Stimulated activated CD8-positive, alpha-beta memory T cell treated with anti-CD3 and anti-CD28 coated beads, Interleukin-4, amount 100 ng/mL, for 48 hours (primary cell): ENCODE measurements at regions not wholly inside any gene's neighbourhood (a gene's known extent, or its start where the extent isn't known, plus 50 kb on each side); places are given as distances from the start of the nearest gene placed in this dataset.
"Not testable (repeated sequence)": the region's sequence is repeated elsewhere in the genome, so short reads cannot be mapped to it uniquely, and the experiment has no call there.

Experiments
- DNase-seq: peaks from one replicate; pipeline ENCODE4 v3.0.0-alpha.2; 2020

- no peak for DNase-seq
These were observed 841.8 kb upstream of the TENM4 start for GRCh38 chr11:80282643-80283042.

DNA sequence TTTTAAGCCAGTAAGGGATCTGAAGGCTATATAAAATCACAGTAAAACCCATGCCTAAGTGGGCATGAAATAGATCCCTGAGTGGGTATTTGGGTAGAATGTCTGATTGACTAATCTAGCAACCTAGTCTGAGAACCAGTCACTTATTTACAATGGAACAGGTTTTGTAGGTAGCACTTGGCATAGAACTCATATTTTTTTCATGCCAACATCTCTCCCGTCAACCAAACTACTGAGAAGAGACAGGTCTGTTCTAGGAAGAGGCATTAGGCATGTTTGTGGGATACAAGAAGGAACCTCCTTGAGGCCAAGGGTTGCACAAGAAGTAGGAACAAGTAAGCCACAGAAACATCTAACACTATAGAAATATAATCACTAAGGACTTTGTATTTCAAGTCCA is 840.4 kb upstream of the TENM4 start:
- DNase-seq, result no peak

DNA sequence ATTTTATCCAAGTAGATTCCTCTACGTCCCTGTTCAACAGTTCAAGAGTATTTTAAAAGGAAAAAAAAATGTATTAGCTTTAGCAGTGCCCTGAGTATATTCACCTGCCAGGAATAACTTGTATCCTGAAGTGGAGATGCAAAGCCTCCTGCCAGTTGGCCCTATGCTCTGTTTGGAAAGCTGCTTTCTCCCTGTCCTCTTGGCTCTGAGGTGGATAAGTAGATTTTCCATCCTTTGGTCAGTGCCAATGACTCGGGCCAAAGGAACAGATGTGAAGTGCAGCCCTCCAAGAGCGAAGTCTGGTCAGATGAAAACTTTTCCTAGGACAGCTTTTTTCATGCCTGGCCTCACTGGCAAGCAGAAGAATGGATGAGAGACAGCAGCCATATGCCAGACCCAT is 839.9 kb upstream of the TENM4 start:
- no peak for DNase-seq

- DNase-seq, result no peak
These were observed 820.9 kb upstream of the TENM4 start for GRCh38 chr11:80261776-80262175.

- not testable (repeated sequence) for DNase-seq
These were observed 816.6 kb upstream of the TENM4 start for GRCh38 chr11:80257319-80258015.

- DNase-seq, result no peak
These were observed 814.2 kb upstream of the TENM4 start for GRCh38 chr11:80255021-80255420.

DNA sequence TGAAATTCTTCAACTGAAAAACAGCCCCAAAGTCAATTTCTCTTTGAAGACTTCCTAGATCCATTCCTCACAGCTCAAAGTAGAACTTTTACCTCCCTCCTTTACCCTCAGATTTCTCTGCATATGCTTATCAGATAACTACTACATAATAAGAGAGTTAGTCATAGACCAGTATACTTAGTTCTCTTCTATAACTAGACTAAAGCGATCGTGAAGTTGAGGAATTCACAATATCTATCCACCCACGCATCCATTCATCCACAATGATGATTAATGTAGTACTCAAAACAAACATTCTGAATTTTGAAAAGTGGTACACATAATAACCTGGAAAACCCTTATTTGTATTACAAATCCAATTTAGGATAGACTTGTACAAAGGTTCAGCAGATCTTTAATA is 800.9 kb upstream of the TENM4 start:
- no peak for DNase-seq

DNA sequence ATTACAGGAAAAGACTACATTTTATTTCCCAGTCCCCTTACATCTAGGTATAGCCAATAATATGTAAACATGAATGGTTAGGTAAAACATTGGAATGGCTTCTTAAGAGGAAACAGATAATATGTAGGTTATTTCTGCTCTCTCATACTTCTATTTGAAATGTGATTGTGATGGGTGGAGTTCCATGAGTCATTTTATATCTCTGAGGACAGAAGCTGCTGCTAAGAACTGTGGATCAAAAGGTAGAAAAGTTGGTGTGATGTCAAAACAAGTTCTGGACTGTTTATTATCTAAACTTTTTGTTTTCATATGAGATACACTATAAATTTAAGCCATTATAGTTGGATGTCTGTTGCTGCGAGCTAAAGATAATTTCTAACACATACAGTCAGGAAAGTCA is 799.4 kb upstream of the TENM4 start:
- no peak for DNase-seq

GRCh38 chr11:80239217-80239616 is 798.4 kb upstream of the TENM4 start:
- DNase-seq, result no peak

DNA sequence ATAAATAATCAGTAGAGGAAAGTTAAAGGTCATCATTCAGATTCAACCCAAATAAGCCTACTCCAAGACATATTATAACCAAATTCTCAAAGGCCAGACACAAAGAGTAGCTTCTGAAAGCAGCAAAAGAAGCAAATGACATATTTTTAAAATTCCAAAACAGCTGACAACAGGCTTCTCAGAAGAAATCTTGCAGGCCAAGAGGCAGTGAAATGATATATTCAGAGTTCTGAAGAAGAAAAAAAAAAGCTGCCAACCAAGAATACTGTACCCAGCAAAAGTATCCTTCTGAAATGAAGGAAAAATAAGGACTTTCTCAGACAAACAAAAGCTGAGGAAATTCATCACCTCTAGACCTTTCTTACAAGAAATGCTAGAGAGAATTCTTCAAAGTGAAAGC is 787.1 kb upstream of the TENM4 start:
- DNase-seq, result no peak

DNA sequence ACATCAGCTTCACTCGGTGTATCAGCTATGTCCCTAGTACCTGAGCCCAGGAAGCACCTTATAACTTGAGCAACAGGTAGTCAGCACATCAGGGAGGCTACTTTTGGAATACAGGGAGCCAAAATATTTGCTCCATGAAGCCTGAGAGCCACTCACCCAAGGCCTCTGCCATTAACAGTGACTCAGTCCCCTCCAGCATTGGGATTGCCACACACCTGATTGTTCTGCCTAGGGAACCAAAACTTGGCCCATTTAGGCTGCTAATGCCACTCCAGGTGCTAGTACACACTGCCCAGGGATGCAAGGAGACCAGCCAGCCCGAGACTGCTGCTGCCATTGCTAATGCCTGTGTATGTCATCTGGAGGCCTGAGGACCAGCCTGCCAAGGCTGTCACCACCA is 773.6 kb upstream of the TENM4 start:
- DNase-seq, result no peak

GRCh38 chr11:80211673-80212072 is 770.8 kb upstream of the TENM4 start:
- no peak for DNase-seq

DNA sequence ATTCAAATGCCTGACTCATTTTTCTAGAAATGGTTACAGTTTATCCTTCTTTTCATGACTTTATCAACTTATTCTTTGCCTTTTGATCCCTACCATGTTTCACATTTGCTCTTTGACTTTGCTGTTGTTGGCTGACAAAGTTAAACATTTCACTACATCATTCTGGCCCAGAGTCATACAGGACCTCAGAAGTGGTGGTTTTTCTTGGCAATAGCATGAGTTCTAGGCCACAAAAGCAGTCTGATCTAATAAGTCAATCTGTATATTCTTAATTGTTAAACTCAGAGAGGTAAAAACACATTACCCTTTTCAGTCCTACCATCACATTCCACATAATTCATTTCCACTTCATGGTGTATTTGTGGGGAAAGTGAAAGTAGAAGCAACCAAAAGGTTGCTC is 763.2 kb upstream of the TENM4 start:
- no peak for DNase-seq

- DNase-seq, result no peak
These were observed 756.2 kb upstream of the TENM4 start for GRCh38 chr11:80196932-80197554.

- DNase-seq, result no peak
These were observed 755.2 kb upstream of the TENM4 start for GRCh38 chr11:80196041-80196440.

DNA sequence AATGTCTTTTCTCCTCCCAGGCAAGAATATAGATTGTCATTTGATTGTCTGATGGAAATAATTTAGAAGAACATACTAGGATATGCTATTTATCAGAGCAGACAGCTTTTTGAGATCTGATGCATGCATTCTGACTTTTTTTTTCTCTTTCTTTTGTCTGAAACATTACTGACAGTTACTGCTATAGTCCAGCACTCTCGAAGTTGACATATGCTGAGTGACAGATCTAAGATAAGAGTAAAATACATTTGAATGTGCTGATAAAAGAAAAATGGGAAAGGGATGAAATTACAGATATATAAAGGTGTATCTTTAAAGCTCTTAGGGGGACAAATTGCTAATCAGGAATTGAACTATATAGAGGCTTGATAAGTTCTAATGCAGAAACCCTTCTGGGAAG is 753.8 kb upstream of the TENM4 start:
- no peak for DNase-seq

DNA sequence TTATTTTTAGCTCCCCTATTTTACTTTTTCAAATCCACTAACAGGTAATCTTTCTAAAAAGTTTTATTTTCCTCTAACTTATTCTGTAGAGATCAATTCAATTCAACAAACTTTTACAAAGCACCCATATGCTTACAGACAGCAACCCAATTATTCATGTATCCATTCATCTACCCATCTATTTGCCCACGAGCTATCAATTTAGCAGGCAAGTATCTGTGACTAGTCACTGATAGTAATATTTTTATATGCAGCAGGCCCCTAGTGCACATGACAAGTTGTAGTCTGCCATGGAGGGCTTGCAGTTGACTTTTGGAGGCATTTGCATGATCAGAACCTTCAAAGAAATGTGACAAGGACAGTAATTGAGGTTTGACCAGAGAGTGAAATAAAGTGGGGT is 753.2 kb upstream of the TENM4 start:
- DNase-seq, result no peak

- no peak for DNase-seq
These were observed 747.3 kb upstream of the TENM4 start for GRCh38 chr11:80188076-80188627.

DNA sequence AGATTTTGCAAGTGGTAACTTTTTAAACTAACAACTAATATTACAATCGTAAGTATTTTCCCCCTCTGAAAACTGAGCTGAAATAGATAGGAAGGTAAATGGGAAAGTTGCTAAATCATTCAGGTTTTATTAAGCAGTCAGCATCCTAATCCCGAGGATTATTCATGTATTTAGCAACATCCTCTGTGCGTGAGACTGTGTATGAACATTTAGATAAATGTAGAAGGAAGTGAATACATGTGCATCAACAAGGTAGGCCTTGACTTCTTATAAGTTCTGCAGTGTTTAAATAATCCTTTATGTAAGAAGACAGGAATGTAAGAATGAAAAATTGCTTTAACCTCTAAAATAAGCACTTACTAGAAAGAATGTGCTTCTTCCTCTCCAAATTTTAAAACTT is 745.9 kb upstream of the TENM4 start:
- no peak for DNase-seq

GRCh38 chr11:80182901-80183300 is 742.1 kb upstream of the TENM4 start:
- no peak for DNase-seq

GRCh38 chr11:80173371-80174136 is 732.7 kb upstream of the TENM4 start:
- DNase-seq, result no peak

DNA sequence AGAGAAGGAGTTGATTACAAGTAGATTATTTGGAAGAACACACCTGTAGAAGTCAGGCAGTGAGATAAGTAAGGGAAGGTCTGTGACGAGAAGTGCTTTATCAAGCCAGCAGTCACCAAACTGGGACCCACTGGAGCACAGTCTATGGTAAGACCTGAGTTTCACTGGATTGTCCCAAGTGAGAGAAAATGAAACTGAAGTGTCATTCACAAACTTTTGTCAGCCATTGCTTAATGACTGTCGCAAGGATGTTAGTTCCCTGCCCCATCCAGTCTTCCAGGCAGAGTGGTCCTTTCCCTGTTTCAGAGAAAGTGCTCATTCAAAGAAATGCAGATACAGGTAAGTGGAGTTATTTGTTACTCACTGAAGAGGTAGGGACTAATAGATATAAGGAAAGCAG is 728.0 kb upstream of the TENM4 start:
- DNase-seq, result no peak

DNA sequence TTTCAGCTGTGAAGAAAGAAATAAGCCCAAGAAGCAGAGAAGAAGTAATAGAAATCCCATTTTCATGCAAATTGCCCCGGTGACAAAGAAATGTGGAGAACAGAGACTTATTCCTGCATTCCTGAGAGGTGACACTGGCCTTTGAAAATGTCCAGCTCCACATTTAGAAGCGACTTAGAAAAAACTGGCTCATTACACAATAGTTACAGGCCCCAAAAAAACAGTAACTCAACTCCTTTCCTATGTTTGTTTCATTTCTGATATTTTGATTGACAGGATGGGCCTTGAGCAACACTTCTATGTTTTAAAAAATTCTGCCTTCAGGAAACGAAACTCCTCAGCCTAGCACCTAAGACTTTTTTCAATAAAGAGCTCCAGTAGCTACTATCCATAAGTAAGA is 726.9 kb upstream of the TENM4 start:
- DNase-seq, result no peak

DNA sequence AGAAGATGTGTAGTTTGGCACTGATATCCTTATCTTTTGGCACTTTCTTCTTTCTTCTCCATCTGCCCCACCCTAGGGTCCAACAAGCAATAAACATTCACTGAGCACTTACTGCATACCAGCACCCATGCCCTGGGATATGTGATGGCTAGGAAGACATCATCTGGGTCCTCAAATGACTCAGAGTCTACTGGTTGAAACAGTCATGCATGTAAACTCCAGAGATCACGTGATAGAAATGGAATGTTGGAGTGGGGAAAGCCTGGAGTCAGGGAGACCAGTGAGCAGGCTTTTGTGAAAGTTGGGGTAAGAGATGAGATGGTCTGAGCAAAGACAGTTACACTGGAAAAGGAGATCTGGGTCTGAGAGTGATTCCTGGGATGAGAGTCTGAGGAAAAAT is 724.9 kb upstream of the TENM4 start:
- no peak for DNase-seq
